GM12872 (cell line): ENCODE measurements at regions not wholly inside any gene's neighbourhood (a gene's known extent, or its start where the extent isn't known, plus 50 kb on each side); places are given as distances from the start of the nearest gene placed in this dataset.

Source experiments
- CTCF ChIP-seq: IDR thresholded peaks from 3 replicates; pipeline ENCODE4 v1.5.1; 2011; ENCODE audit warnings: low read depth, mild to moderate bottlenecking, low read length, moderate library complexity; ENCODE audit not compliant: insufficient read depth

GRCh38 chr6:138690975-138691594 is 82.5 kb upstream of the CCDC28A start:
- no peak for TF ChIP-seq CTCF

- no peak for TF ChIP-seq CTCF
Observed at GRCh38 chr6:138691595-138692057, 81.9 kb upstream of the CCDC28A start.

GRCh38 chr6:138692058-138692977 is 81.3 kb upstream of the CCDC28A start:
- peak; percentile 79 for TF ChIP-seq CTCF

GRCh38 chr6:138692978-138693909 is 80.3 kb upstream of the CCDC28A start:
- TF ChIP-seq CTCF = peak; percentile 7; the same call in 1 of the 3 replicates

- TF ChIP-seq CTCF = no peak
Observed at GRCh38 chr6:138695193-138695592, 78.4 kb upstream of the CCDC28A start.

- TF ChIP-seq CTCF = no peak
Observed at GRCh38 chr6:138714493-138714892, 59.1 kb upstream of the CCDC28A start.
